GM12874 (cell line): ENCODE measurements at regions not wholly inside any gene's neighbourhood (a gene's known extent, or its start where the extent isn't known, plus 50 kb on each side); places are given as distances from the start of the nearest gene placed in this dataset.

Experiments
- TF ChIP-seq, protein P1 (sequence below): IDR thresholded peaks from 2 replicates; pipeline ENCODE4 v1.5.1; 2011; ENCODE audit warnings: low read depth, mild to moderate bottlenecking, control low read depth, low read length, moderate library complexity; ENCODE audit not compliant: insufficient read depth

- TF ChIP-seq, protein P1, sequence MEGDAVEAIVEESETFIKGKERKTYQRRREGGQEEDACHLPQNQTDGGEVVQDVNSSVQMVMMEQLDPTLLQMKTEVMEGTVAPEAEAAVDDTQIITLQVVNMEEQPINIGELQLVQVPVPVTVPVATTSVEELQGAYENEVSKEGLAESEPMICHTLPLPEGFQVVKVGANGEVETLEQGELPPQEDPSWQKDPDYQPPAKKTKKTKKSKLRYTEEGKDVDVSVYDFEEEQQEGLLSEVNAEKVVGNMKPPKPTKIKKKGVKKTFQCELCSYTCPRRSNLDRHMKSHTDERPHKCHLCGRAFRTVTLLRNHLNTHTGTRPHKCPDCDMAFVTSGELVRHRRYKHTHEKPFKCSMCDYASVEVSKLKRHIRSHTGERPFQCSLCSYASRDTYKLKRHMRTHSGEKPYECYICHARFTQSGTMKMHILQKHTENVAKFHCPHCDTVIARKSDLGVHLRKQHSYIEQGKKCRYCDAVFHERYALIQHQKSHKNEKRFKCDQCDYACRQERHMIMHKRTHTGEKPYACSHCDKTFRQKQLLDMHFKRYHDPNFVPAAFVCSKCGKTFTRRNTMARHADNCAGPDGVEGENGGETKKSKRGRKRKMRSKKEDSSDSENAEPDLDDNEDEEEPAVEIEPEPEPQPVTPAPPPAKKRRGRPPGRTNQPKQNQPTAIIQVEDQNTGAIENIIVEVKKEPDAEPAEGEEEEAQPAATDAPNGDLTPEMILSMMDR: no peak
Measured at GRCh38 chr1:200342511-200343311, 67.1 kb downstream of the ZNF281 start.

DNA sequence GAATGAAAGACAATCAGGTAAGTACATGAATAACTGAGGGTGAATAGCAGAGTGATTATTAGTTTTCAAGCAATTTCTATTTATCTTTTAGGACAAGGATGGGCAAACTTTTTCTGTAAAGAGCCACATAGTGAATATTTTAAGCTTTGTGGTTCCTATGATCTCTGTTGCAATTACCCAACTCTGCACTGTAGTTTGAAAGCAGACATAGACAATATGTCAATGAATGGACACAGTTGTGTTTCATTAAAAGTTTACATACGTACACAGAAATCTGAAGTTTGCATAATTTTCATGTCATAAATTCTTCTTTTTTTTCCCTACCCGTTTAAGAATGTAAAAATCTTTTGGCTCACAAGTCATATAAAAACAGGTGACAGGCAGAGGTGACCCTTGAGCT lies 71.4 kb downstream of the ZNF281 start:
- TF ChIP-seq, protein P1: no peak

DNA sequence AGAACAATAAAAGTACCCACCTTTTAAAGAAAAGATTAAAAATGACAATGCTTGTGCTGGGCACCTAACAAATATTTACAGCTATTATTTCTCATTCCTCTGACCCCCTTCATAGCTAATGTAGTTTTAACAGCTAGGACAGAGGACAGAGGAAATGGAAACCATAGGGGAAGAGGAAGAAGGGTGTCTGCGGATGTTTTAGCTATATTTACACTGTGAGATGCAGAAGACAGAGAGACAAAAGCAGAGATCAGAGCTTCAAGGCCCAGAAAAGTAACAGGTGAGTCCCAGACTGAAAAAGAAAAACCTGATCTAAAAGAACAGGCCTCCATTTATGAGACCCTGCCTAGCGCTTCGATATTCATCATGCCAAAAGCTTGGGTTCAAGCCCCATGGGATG lies 72.0 kb downstream of the ZNF281 start:
- TF ChIP-seq, protein P1: no peak

GRCh38 chr1:200337410-200337809 lies 72.4 kb downstream of the ZNF281 start:
- TF ChIP-seq, protein P1: no peak

- TF ChIP-seq, protein P1: no peak
Measured at GRCh38 chr1:200336901-200337391, 72.9 kb downstream of the ZNF281 start.

- TF ChIP-seq, protein P1: no peak
Measured at GRCh38 chr1:200336101-200336845, 73.6 kb downstream of the ZNF281 start.

DNA sequence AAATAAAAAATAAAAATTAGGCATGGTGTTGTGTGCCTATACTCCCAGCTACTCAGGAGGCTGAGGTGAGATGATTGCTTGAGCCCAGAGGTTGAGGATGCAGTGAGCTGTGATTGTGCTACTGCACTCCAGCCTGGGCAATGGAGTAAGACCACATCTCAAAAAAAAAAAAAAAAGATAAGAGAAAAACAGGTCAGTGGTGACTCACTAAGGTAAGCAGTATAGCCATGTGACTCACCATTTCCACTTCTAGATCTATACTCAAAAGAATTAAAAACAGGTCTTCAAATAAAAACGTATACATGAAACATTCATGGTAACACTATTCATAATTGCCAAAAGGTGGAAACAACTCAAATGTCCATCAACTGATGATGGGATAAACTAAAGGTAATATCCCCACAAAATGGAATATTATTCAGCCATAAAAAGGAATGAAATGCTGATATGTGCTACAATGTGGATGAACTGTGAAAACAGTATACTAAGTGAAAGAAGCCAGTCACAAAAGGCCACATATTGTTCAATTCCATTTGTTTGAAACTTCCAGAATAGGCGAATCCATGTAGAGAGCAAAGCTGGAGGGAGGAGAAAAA lies 75.1 kb downstream of the ZNF281 start:
- TF ChIP-seq, protein P1: no peak
